ENCODE measurements at regions not wholly inside any gene's neighbourhood (a gene's known extent, or its start where the extent isn't known, plus 50 kb on each side); places are given as distances from the start of the nearest gene placed in this dataset.

GRCh38 chr2:151197184-151198108 lies 64.2 kb downstream of the RBM43 start:
- no peak for DNase-seq (ENCODE audit: low read depth)

GRCh38 chr2:151193576-151193975 lies 68.1 kb downstream of the RBM43 start:
- DNase-seq (ENCODE audit: low read depth) = no peak

- DNase-seq (ENCODE audit: low read depth) = no peak
Measured at GRCh38 chr2:151192681-151193080, 69.0 kb downstream of the RBM43 start.

- DNase-seq (ENCODE audit: low read depth) = no peak
Measured at GRCh38 chr2:151191001-151191400, 70.7 kb downstream of the RBM43 start.

- no peak for DNase-seq (ENCODE audit: low read depth)
Measured at GRCh38 chr2:151189125-151189524, 72.5 kb downstream of the RBM43 start.

- no peak for DNase-seq (ENCODE audit: low read depth)
Measured at GRCh38 chr2:151186011-151186410, 75.7 kb downstream of the RBM43 start.

GRCh38 chr2:151182899-151183809 lies 78.5 kb downstream of the RBM43 start:
- no peak for DNase-seq (ENCODE audit: low read depth)

- no peak for DNase-seq (ENCODE audit: low read depth)
Measured at GRCh38 chr2:151182396-151182795, 79.3 kb downstream of the RBM43 start.

- DNase-seq (ENCODE audit: low read depth) = no peak
Measured at GRCh38 chr2:151181524-151181923, 80.1 kb downstream of the RBM43 start.

- DNase-seq (ENCODE audit: low read depth) = no peak
Measured at GRCh38 chr2:151180123-151180522, 81.5 kb downstream of the RBM43 start.

- no peak for DNase-seq (ENCODE audit: low read depth)
Measured at GRCh38 chr2:151178207-151178606, 83.5 kb downstream of the RBM43 start.

- no peak for DNase-seq (ENCODE audit: low read depth)
Measured at GRCh38 chr2:151177756-151178155, 83.9 kb downstream of the RBM43 start.

GRCh38 chr2:151176661-151177060 lies 85.0 kb downstream of the RBM43 start:
- DNase-seq (ENCODE audit: low read depth) = no peak

- DNase-seq (ENCODE audit: low read depth) = no peak
Measured at GRCh38 chr2:151175864-151176263, 85.8 kb downstream of the RBM43 start.

GRCh38 chr2:151174127-151174526 lies 87.5 kb downstream of the RBM43 start:
- DNase-seq (ENCODE audit: low read depth) = no peak

- DNase-seq (ENCODE audit: low read depth) = no peak
Measured at GRCh38 chr2:151171186-151171585, 90.5 kb downstream of the RBM43 start.

GRCh38 chr2:151166410-151166809 lies 95.3 kb downstream of the RBM43 start:
- no peak for DNase-seq (ENCODE audit: low read depth)

- no peak for DNase-seq (ENCODE audit: low read depth)
Measured at GRCh38 chr2:151165105-151165684, 96.5 kb downstream of the RBM43 start.

- DNase-seq (ENCODE audit: low read depth) = peak; percentile 33
Measured at GRCh38 chr2:151161821-151162551, 99.7 kb downstream of the RBM43 start.

- no peak for DNase-seq (ENCODE audit: low read depth)
Measured at GRCh38 chr2:151159109-151159662, 102.5 kb downstream of the RBM43 start.
